Progenitor cell of endocrine pancreas (in vitro differentiated cells): ENCODE measurements at regions not wholly inside any gene's neighbourhood (a gene's known extent, or its start where the extent isn't known, plus 50 kb on each side); places are given as distances from the start of the nearest gene placed in this dataset.

Experiments
- DNase-seq: peaks from one replicate; pipeline ENCODE4 v3.0.0; 2021; ENCODE audit warnings: low spot score; ENCODE audit not compliant: unreplicated experiment
- H3K27ac Mint-ChIP-seq: 2 replicates; pipeline ENCODE4 v1.8.0; 2021; ENCODE audit warnings: mild to moderate bottlenecking, moderate library complexity, mixed read lengths
- H3K27me3 Mint-ChIP-seq: 2 replicates; pipeline ENCODE4 v1.8.0; 2021; ENCODE audit warnings: mixed read lengths
- H3K36me3 Mint-ChIP-seq: 2 replicates; pipeline ENCODE4 v1.8.0; 2022; ENCODE audit warnings: mixed read lengths; ENCODE audit not compliant: insufficient read depth
- H3K4me1 Mint-ChIP-seq: 2 replicates; pipeline ENCODE4 v1.8.0; 2021; ENCODE audit warnings: low read depth, mixed read lengths
- H3K4me3 Mint-ChIP-seq: 2 replicates; pipeline ENCODE4 v1.8.0; 2021; ENCODE audit warnings: low read depth, mild to moderate bottlenecking, moderate library complexity, mixed read lengths
- H3K9me3 Mint-ChIP-seq: 2 replicates; pipeline ENCODE4 v1.8.0; 2021; ENCODE audit warnings: low read depth, mixed read lengths
- CTCF ChIP-seq: fragments of 200-600 bp; sonication (generic); IDR thresholded peaks from one replicate; pipeline ENCODE4 v1.5.0; 2021; ENCODE audit warnings: antibody characterized with exemption, mild to moderate bottlenecking; ENCODE audit not compliant: unreplicated experiment

GRCh38 chr4:119692001-119692400 is 63.4 kb upstream of the PDE5A start:
- H3K36me3 Mint-ChIP-seq = peaks cover 10% of the 10 kb centered on the region
- no peak for TF ChIP-seq CTCF
- H3K27me3 Mint-ChIP-seq = no peaks in the 10 kb centered on the region

DNA sequence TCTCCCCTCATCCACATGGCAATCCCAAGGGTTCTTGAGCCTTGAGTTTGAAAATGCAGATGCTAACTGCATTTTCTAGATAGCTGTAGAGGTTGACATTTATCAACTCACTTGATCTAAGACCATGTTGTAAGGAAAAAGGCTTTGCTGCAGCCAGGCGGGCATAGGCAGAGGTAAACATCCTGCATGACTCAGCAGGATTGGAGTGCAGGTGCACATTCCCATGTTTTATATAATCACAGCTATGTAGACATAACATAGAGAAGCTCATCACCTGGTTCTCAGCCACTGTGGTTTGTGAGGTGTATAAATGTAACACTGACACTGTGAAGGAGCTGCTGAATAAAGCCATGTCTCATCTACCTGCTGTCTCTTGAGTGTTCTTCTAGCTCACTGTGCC is 62.3 kb upstream of the PDE5A start:
- peaks cover 22% of the 10 kb centered on the region for H3K9me3 Mint-ChIP-seq
- no peaks in the 10 kb centered on the region for H3K27me3 Mint-ChIP-seq
- TF ChIP-seq CTCF = no peak
- H3K27ac Mint-ChIP-seq = no peak overlapping the region
- peaks cover 12% of the 10 kb centered on the region for H3K4me1 Mint-ChIP-seq
- no peak for DNase-seq
- H3K4me3 Mint-ChIP-seq = no peak overlapping the region
- peaks cover 10% of the 10 kb centered on the region for H3K36me3 Mint-ChIP-seq

More at GRCh38 chr4:119692001-119692400, 63.4 kb upstream of the PDE5A start:
- no peak for DNase-seq
- peaks cover 21% of the 10 kb centered on the region for H3K4me1 Mint-ChIP-seq
- H3K27ac Mint-ChIP-seq = no peak overlapping the region
- peaks cover 20% of the 10 kb centered on the region for H3K9me3 Mint-ChIP-seq
- no peak overlapping the region for H3K4me3 Mint-ChIP-seq

GRCh38 chr4:119688446-119688845 is 59.8 kb upstream of the PDE5A start:
- Mint-ChIP-seq H3K4me3 (no peak overlapping the region), H3K9me3 (peaks cover 19% of the 10 kb centered on the region), H3K4me1 (peaks cover 13% of the 10 kb centered on the region), H3K36me3 (peaks cover 8% of the 10 kb centered on the region), H3K27me3 (no peaks in the 10 kb centered on the region), H3K27ac (no peak overlapping the region)
- no peak for DNase-seq
- TF ChIP-seq CTCF = no peak

- H3K27ac Mint-ChIP-seq = no peak overlapping the region
- DNase-seq = no peak
- H3K9me3 Mint-ChIP-seq = peaks cover 9% of the 10 kb centered on the region
- H3K4me3 Mint-ChIP-seq = no peak overlapping the region
- H3K27me3 Mint-ChIP-seq = no peaks in the 10 kb centered on the region
- TF ChIP-seq CTCF = no peak
- no peaks in the 10 kb centered on the region for H3K36me3 Mint-ChIP-seq
- H3K4me1 Mint-ChIP-seq = peaks cover 18% of the 10 kb centered on the region
Observed at GRCh38 chr4:119684463-119684862, 55.9 kb upstream of the PDE5A start.

GRCh38 chr4:119683518-119683917 is 54.9 kb upstream of the PDE5A start:
- no peak for TF ChIP-seq CTCF
- no peak overlapping the region for H3K4me3 Mint-ChIP-seq
- H3K27ac Mint-ChIP-seq = no peak overlapping the region
- no peaks in the 10 kb centered on the region for H3K36me3 Mint-ChIP-seq
- peaks cover 23% of the 10 kb centered on the region for H3K4me1 Mint-ChIP-seq
- no peaks in the 10 kb centered on the region for H3K27me3 Mint-ChIP-seq
- no peak for DNase-seq
- peaks cover 6% of the 10 kb centered on the region for H3K9me3 Mint-ChIP-seq
